SK-N-MC (cell line): ENCODE measurements at regions not wholly inside any gene's neighbourhood (a gene's known extent, or its start where the extent isn't known, plus 50 kb on each side); places are given as distances from the start of the nearest gene placed in this dataset.

Experiments
- EZH2 ChIP-seq: fragments of 200-600 bp; sonication (generic); IDR thresholded peaks from one replicate; pipeline ENCODE4 v1.6.1; 2017; ENCODE audit warnings: antibody characterized with exemption
- POLR2AphosphoS5 ChIP-seq: IDR thresholded peaks from 2 replicates; pipeline ENCODE4 v1.6.1; 2012; ENCODE audit warnings: mild to moderate bottlenecking, low read depth, low read length, borderline replicate concordance

DNA sequence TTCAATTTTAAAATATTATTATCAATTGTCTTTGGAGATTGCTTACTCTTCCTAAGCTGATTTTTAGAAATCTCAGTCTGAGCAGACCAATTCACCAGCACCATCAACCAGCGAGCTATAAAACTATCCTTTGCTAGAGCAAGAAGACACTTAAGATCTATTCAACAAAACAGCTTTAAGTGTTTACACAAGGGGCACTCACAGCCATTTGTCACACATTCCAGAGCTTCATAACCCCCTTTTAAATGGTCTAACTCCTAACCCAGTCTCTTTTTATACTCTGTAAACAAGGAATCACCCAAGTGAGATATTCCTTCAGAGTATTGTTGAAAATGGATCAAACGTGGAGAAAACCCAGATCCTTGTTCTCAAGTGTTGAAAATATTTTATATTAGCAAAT is 1294.1 kb upstream of the CHAC2 start:
- no peak for TF ChIP-seq POLR2AphosphoS5
- TF ChIP-seq EZH2: no peak
